HepG2 (cell line): ENCODE measurements at regions not wholly inside any gene's neighbourhood (a gene's known extent, or its start where the extent isn't known, plus 50 kb on each side); places are given as distances from the start of the nearest gene placed in this dataset.

Experiments used
- ATAC-seq: fragments of 200-7000 bp; cut with Tn5 transposase; 3 replicates; pipeline ENCODE4 v1.9.1; 2020; ENCODE audit warnings: mild to moderate bottlenecking, moderate library complexity
- BruUV-seq: library from RNA; stranded (reverse); fragments of 400-500 nt; replicated peaks from 2 replicates; lab custom pipeline; 2021; lab: Mats Ljungman, UMichigan
- CTCF ChIA-PET: fragments of 300-600 bp; formaldehyde crosslinking; extraction: SDS; loops from one replicate; lab custom pipeline; 2021; ENCODE audit warnings: low total read pairs, inconsistent platforms, low intra/inter-chr PET ratio; lab: Yijun Ruan, JAX
- POLR2A ChIA-PET: fragments of 350-600 bp; sonication (Branson Sonifier 250); formaldehyde crosslinking; loops from one replicate; lab custom pipeline; 2020; ENCODE audit warnings: antibody characterized with exemption, inconsistent platforms; lab: Yijun Ruan, JAX
- DNase-seq: peaks from one replicate; pipeline ENCODE4 v3.0.0-alpha.2; 2015; ENCODE audit warnings: low spot score
- FAIRE-seq: peaks from 3 replicates; lab custom pipeline; 2011; peaks lifted over from hg19 to GRCh38; lab: Jason Lieb, UNC
- H2AFZ ChIP-seq: one replicate; pipeline ENCODE4 v1.6.1; 2011; ENCODE audit warnings: low read length, inconsistent platforms
- H3K27ac ChIP-seq: fragments of 300-600 bp; 3 replicates; pipeline ENCODE4 v1.8.0; 2011; ENCODE audit warnings: mixed run types, mild to moderate bottlenecking, mixed read lengths, low read length, inconsistent platforms; ENCODE audit not compliant: insufficient read depth; ENCODE audit errors: extremely low read length
- H3K27me3 ChIP-seq, 2 experiments: fragments of 200-600 bp in 1 of 2; 2 replicates in 1 of 2; 3 replicates in 1 of 2; pipeline versions ENCODE4 v1.6.0 to v1.8.0; 2011; ENCODE audit warnings: low read length in 2 of 2, mild to moderate bottlenecking in 2 of 2, moderate library complexity in 2 of 2, inconsistent platforms in 1 of 2; ENCODE audit not compliant: insufficient read depth in 2 of 2, control insufficient read depth in 1 of 2
- H3K36me3 ChIP-seq, 2 experiments: fragments of 200-600 bp in 1 of 2; replicated peaks in 1 of 2; 2 replicates in 1 of 2; 3 replicates in 1 of 2; pipeline versions ENCODE4 v1.5.1 to v1.8.0; 2011; ENCODE audit warnings: low read length in 2 of 2, inconsistent platforms in 1 of 2; ENCODE audit not compliant: insufficient read depth in 2 of 2, control insufficient read depth in 1 of 2
- H3K4me1 ChIP-seq: 2 replicates; pipeline ENCODE4 v1.5.1; 2012; ENCODE audit warnings: low read length, inconsistent platforms; ENCODE audit not compliant: insufficient read depth
- H3K4me2 ChIP-seq: 2 replicates; pipeline ENCODE4 v1.6.0; 2011; ENCODE audit warnings: low read depth, low read length, inconsistent platforms
- H3K4me3 ChIP-seq, 3 experiments: fragments of 200-600 bp in 1 of 3; sonication (generic), shearing (Covaris generic) in 1 of 3; replicated peaks in 1 of 3; 2 replicates each; pipeline ENCODE4 v1.5.1; 2011 to 2016; ENCODE audit warnings: low read length in 3 of 3, inconsistent platforms in 2 of 3, low read depth in 2 of 3, mild to moderate bottlenecking in 2 of 3, control low read depth in 1 of 3, mixed read lengths in 1 of 3; ENCODE audit not compliant: insufficient read depth in 1 of 3
- H3K79me2 ChIP-seq: one replicate; pipeline ENCODE4 v1.6.1; 2011; ENCODE audit warnings: low read length, inconsistent platforms; ENCODE audit not compliant: insufficient read depth
- H3K9ac ChIP-seq: 2 replicates; pipeline ENCODE4 v1.6.0; 2011; ENCODE audit warnings: mild to moderate bottlenecking, low read depth, low read length, inconsistent platforms; ENCODE audit not compliant: insufficient read depth
- H3K9me3 ChIP-seq: 2 replicates; pipeline ENCODE4 v1.5.1; 2012; ENCODE audit warnings: mild to moderate bottlenecking, low read length
- H4K20me1 ChIP-seq: 2 replicates; pipeline ENCODE4 v1.6.0; 2011; ENCODE audit warnings: inconsistent platforms, mild to moderate bottlenecking, low read length, moderate library complexity; ENCODE audit not compliant: insufficient read depth
- CBX1 ChIP-seq: IDR thresholded peaks from one replicate; pipeline ENCODE4 v1.6.1; 2016; ENCODE audit warnings: antibody characterized with exemption, low read depth
- KLF9 ChIP-seq: IDR thresholded peaks from 2 replicates; pipeline ENCODE4 v1.6.1; 2016; ENCODE audit warnings: low read depth
- MTA3 ChIP-seq: sonication (generic); formaldehyde crosslinking; IDR thresholded peaks from 2 replicates; pipeline ENCODE4 v1.4.0; 2020; ENCODE audit warnings: missing genetic modification reagents
- NFIC ChIP-seq: IDR thresholded peaks from 2 replicates; pipeline ENCODE4 v1.6.1; 2012; ENCODE audit warnings: mild to moderate bottlenecking, low read length, inconsistent platforms
- NFKB2 ChIP-seq: sonication (generic); formaldehyde crosslinking; IDR thresholded peaks from 2 replicates; pipeline ENCODE4 v1.4.0; 2020; ENCODE audit warnings: missing genetic modification reagents, borderline replicate concordance
- NR3C1 ChIP-seq: sonication (generic); formaldehyde crosslinking; IDR thresholded peaks from 2 replicates; pipeline ENCODE4 v1.4.0; 2020; ENCODE audit warnings: missing genetic modification reagents
- PHF21A ChIP-seq: sonication (generic); formaldehyde crosslinking; IDR thresholded peaks from 2 replicates; pipeline ENCODE4 v1.5.0; 2020; ENCODE audit warnings: mild to moderate bottlenecking, missing genetic modification reagents
- PRPF4 ChIP-seq: fragments of 200-400 bp; formaldehyde crosslinking; IDR thresholded peaks from 2 replicates; pipeline ENCODE4 v1.6.1; 2016; ENCODE audit warnings: low read length, low read depth; ENCODE audit not compliant: poor library complexity, severe bottlenecking
- RFX5 ChIP-seq: IDR thresholded peaks from 2 replicates; pipeline ENCODE4 v1.6.1; 2011; ENCODE audit warnings: low read depth, low read length, improper control_type of control experiment
- TBP ChIP-seq: sonication (generic); formaldehyde crosslinking; IDR thresholded peaks from 2 replicates; pipeline ENCODE4 v1.5.0; 2020; ENCODE audit warnings: missing genetic modification reagents
- TEAD2 ChIP-seq: sonication (generic); formaldehyde crosslinking; IDR thresholded peaks from 2 replicates; pipeline ENCODE4 v1.9.0; 2021; ENCODE audit warnings: missing genetic modification reagents
- TRIM24 ChIP-seq: sonication (generic); formaldehyde crosslinking; IDR thresholded peaks from 2 replicates; pipeline ENCODE4 v1.8.0; 2022; ENCODE audit warnings: mild to moderate bottlenecking, missing genetic modification reagents
- ZNF274 ChIP-seq: sonication (generic); formaldehyde crosslinking; IDR thresholded peaks from 2 replicates; pipeline ENCODE4 v1.5.1; 2020; ENCODE audit warnings: mild to moderate bottlenecking, missing genetic modification reagents
- ZNF724P ChIP-seq: sonication (generic); formaldehyde crosslinking; IDR thresholded peaks from 2 replicates; pipeline ENCODE4 v1.8.0; 2022; ENCODE audit warnings: missing genetic modification reagents, borderline replicate concordance
- WGBS: methylation state at CpG from one replicate; pipeline ENCODE4 v1.1.6; 2017; ENCODE audit warnings: low lambda C conversion rate; 5-methylcytosine and 5-hydroxymethylcytosine counted together
- in situ Hi-C: cut with HindIII; loops from 2 replicates; pipeline ENCODE4 v1.10.0; 2017; ENCODE audit warnings: low pct_unique_long_range_greater_than_20kb; ENCODE audit not compliant: extremely low pct_ligation_motif_present
- intact Hi-C: fragments of 100-400 bp; cut with micrococcal nuclease; formaldehyde crosslinking; loops from one replicate; pipeline ENCODE4 v1.10.0; 2022; ENCODE audit not compliant: unreplicated experiment
- TF ChIP-seq, protein P1 (sequence below): sonication (generic); formaldehyde crosslinking; conservative IDR thresholded peaks from 2 replicates; pipeline ENCODE4 v1.4.0; 2020; ENCODE audit warnings: mild to moderate bottlenecking, missing genetic modification reagents, moderate library complexity
- TF ChIP-seq, protein P2 (sequence below): sonication (generic); formaldehyde crosslinking; IDR thresholded peaks from 2 replicates; pipeline ENCODE4 v1.9.0; 2021; ENCODE audit warnings: mild to moderate bottlenecking, missing genetic modification reagents
- TF ChIP-seq, protein P3 (sequence below): IDR thresholded peaks from 2 replicates; pipeline ENCODE4 v1.6.1; 2016; ENCODE audit warnings: low read depth, borderline replicate concordance

DNA sequence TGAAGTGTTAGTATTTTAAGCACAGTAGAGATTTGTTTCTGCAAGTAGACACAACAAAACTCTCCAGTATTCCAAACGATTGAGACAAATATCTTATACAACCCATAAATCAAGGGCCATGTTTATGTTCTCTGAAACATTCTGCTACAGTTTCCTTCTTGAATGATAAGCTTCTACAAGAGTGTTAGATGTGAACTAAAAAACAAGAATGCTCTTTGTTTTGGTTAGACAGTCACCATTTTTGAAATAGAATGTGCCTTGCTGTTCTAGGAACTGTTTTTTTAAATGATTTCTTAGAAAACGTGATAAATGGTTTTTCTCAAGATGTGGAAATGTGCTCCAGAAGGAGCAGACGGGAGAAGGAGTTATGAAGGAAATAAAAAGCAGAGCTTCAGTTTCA, 1656.3 kb upstream of the FLRT2 start (continued):
- TF ChIP-seq ZNF724P (CRISPR knock-in tag): no peak
- no peak for TF ChIP-seq TBP (CRISPR knock-in tag)
- no peak for TF ChIP-seq MTA3
- TF ChIP-seq, protein P1, sequence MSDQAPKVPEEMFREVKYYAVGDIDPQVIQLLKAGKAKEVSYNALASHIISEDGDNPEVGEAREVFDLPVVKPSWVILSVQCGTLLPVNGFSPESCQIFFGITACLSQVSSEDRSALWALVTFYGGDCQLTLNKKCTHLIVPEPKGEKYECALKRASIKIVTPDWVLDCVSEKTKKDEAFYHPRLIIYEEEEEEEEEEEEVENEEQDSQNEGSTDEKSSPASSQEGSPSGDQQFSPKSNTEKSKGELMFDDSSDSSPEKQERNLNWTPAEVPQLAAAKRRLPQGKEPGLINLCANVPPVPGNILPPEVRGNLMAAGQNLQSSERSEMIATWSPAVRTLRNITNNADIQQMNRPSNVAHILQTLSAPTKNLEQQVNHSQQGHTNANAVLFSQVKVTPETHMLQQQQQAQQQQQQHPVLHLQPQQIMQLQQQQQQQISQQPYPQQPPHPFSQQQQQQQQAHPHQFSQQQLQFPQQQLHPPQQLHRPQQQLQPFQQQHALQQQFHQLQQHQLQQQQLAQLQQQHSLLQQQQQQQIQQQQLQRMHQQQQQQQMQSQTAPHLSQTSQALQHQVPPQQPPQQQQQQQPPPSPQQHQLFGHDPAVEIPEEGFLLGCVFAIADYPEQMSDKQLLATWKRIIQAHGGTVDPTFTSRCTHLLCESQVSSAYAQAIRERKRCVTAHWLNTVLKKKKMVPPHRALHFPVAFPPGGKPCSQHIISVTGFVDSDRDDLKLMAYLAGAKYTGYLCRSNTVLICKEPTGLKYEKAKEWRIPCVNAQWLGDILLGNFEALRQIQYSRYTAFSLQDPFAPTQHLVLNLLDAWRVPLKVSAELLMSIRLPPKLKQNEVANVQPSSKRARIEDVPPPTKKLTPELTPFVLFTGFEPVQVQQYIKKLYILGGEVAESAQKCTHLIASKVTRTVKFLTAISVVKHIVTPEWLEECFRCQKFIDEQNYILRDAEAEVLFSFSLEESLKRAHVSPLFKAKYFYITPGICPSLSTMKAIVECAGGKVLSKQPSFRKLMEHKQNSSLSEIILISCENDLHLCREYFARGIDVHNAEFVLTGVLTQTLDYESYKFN: no peak

DNA sequence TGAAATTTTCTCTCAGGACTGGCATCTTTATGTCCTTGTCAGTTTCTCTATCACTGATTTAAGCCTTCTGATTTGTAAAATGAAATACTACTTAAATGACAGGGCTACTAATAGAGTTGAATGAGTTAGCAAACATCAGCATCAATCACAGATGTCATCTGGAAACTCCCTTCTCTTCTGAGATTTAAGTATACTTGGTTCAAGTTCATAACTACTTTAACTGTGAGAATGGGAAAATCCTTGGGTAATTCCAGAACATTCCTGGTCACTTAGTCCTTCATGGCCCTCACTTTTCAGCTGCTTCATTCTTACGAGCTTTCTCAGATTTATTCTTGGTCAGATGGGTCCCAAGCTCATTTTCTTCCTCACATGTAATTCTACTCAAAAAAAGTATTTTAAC, 1655.3 kb upstream of the FLRT2 start:
- Histone ChIP-seq H3K9me3 (peaks cover 80% of the 10 kb centered on the region), H3K9ac (no peak overlapping the region), H3K27me3 (no peaks in the 10 kb centered on the region), H3K27ac (no peak overlapping the region), H3K79me2 (no peaks in the 10 kb centered on the region), H3K4me2 (no peak overlapping the region), H3K4me1 (no peaks in the 10 kb centered on the region), H3K36me3 (no peaks in the 10 kb centered on the region), H2AFZ (no peak overlapping the region), H3K4me3 (no peak overlapping the region), H4K20me1 (no peaks in the 10 kb centered on the region)
- in situ Hi-C loops (no loop called here), intact Hi-C loops (no loop called here)
- ATAC-seq (no peak), FAIRE-seq (no peak), DNase-seq (no peak)
- ChIA-PET POLR2A (no interaction called here), CTCF (no interaction called here)
- 0% methylated on average over 1 of the region's 1 CpG for WGBS
- no TSS peak for BruUV-seq
- TF ChIP-seq NFKB2 (CRISPR knock-in tag) (no peak), TEAD2 (no peak), TRIM24 (CRISPR knock-in tag) (no peak), CBX1 (no peak), ZNF274 (CRISPR knock-in tag) (no peak), PHF21A (no peak), KLF9 (CRISPR knock-in tag) (no peak), NR3C1 (CRISPR knock-in tag) (no peak), RFX5 (no peak), NFIC (no peak), PRPF4 (no peak)
- TF ChIP-seq, protein P2, sequence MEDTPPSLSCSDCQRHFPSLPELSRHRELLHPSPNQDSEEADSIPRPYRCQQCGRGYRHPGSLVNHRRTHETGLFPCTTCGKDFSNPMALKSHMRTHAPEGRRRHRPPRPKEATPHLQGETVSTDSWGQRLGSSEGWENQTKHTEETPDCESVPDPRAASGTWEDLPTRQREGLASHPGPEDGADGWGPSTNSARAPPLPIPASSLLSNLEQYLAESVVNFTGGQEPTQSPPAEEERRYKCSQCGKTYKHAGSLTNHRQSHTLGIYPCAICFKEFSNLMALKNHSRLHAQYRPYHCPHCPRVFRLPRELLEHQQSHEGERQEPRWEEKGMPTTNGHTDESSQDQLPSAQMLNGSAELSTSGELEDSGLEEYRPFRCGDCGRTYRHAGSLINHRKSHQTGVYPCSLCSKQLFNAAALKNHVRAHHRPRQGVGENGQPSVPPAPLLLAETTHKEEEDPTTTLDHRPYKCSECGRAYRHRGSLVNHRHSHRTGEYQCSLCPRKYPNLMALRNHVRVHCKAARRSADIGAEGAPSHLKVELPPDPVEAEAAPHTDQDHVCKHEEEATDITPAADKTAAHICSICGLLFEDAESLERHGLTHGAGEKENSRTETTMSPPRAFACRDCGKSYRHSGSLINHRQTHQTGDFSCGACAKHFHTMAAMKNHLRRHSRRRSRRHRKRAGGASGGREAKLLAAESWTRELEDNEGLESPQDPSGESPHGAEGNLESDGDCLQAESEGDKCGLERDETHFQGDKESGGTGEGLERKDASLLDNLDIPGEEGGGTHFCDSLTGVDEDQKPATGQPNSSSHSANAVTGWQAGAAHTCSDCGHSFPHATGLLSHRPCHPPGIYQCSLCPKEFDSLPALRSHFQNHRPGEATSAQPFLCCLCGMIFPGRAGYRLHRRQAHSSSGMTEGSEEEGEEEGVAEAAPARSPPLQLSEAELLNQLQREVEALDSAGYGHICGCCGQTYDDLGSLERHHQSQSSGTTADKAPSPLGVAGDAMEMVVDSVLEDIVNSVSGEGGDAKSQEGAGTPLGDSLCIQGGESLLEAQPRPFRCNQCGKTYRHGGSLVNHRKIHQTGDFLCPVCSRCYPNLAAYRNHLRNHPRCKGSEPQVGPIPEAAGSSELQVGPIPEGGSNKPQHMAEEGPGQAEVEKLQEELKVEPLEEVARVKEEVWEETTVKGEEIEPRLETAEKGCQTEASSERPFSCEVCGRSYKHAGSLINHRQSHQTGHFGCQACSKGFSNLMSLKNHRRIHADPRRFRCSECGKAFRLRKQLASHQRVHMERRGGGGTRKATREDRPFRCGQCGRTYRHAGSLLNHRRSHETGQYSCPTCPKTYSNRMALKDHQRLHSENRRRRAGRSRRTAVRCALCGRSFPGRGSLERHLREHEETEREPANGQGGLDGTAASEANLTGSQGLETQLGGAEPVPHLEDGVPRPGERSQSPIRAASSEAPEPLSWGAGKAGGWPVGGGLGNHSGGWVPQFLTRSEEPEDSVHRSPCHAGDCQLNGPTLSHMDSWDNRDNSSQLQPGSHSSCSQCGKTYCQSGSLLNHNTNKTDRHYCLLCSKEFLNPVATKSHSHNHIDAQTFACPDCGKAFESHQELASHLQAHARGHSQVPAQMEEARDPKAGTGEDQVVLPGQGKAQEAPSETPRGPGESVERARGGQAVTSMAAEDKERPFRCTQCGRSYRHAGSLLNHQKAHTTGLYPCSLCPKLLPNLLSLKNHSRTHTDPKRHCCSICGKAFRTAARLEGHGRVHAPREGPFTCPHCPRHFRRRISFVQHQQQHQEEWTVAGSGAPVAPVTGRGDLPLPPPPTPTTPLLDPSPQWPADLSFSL (CRISPR knock-in tag): no peak
- TF ChIP-seq, protein P3, sequence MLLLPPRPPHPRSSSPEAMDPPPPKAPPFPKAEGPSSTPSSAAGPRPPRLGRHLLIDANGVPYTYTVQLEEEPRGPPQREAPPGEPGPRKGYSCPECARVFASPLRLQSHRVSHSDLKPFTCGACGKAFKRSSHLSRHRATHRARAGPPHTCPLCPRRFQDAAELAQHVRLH (CRISPR knock-in tag): no peak
